K562 (cell line): ENCODE measurements at regions not wholly inside any gene's neighbourhood (a gene's known extent, or its start where the extent isn't known, plus 50 kb on each side); places are given as distances from the start of the nearest gene placed in this dataset.

Experiments used
- ATAC-seq: fragments of 200-7000 bp; cut with Tn5 transposase; 3 replicates; pipeline ENCODE4 v1.9.1; 2020; ENCODE audit warnings: moderate library complexity
- BruUV-seq: library from RNA; stranded (reverse); fragments of 400-500 nt; replicated peaks from 2 replicates; lab custom pipeline; 2021; lab: Mats Ljungman, UMichigan
- CTCF ChIA-PET: fragments of 300-600 bp; formaldehyde crosslinking; extraction: SDS; loops from one replicate; lab custom pipeline; 2021; ENCODE audit warnings: low intra/inter-chr PET ratio; lab: Yijun Ruan, JAX
- POLR2A ChIA-PET: fragments of 300-600, 350-650 bp; sonication (Branson Sonifier 250); formaldehyde crosslinking; extraction: SDS; loops from one replicate; lab custom pipeline; 2021; ENCODE audit warnings: antibody characterized with exemption, inconsistent platforms; lab: Yijun Ruan, JAX
- DNase-seq, 4 experiments: peaks; one replicate each; pipeline versions ENCODE4 v3.0.0 to v3.0.0-alpha.2; 2011 to 2018; ENCODE audit warnings: low spot score in 3 of 4, mixed read lengths in 3 of 4; ENCODE audit errors: extremely low read depth in 1 of 4
- FAIRE-seq: peaks from 2 replicates; lab custom pipeline; 2011; peaks lifted over from hg19 to GRCh38; lab: Jason Lieb, UNC
- H2AFZ ChIP-seq: 2 replicates; pipeline ENCODE4 v1.6.0; 2011; ENCODE audit warnings: low read depth, low read length, control low read depth, inconsistent platforms
- H3K27ac ChIP-seq: fragments of 200-600 bp; 3 replicates; pipeline ENCODE4 v1.8.0; 2011; ENCODE audit warnings: low read depth, mild to moderate bottlenecking, control low read depth, inconsistent platforms, low read length, moderate library complexity, mixed read lengths; ENCODE audit errors: extremely low read depth
- H3K27me3 ChIP-seq, 2 experiments: fragments of 300-600 bp in 1 of 2; 2 replicates in 1 of 2; 3 replicates in 1 of 2; pipeline versions ENCODE4 v1.6.0 to v1.8.0; 2011; ENCODE audit warnings: inconsistent platforms in 2 of 2, low read length in 2 of 2, mild to moderate bottlenecking in 1 of 2, mixed read lengths in 1 of 2, moderate library complexity in 1 of 2; ENCODE audit not compliant: control insufficient read depth in 2 of 2, insufficient read depth in 2 of 2
- H3K36me3 ChIP-seq: fragments of 300-600 bp; 3 replicates; pipeline ENCODE4 v1.8.0; 2011; ENCODE audit warnings: mild to moderate bottlenecking, low read length, inconsistent platforms; ENCODE audit not compliant: control insufficient read depth, insufficient read depth
- H3K4me1 ChIP-seq, 2 experiments: fragments of 200-600 bp in 1 of 2; replicated peaks in 1 of 2; 2 replicates in 1 of 2; 3 replicates in 1 of 2; pipeline versions ENCODE4 v1.5.1 to v1.8.0; 2011; ENCODE audit warnings: inconsistent platforms in 2 of 2, low read length in 2 of 2, mild to moderate bottlenecking in 1 of 2, mixed read lengths in 1 of 2, moderate library complexity in 1 of 2; ENCODE audit not compliant: control insufficient read depth in 2 of 2, insufficient read depth in 2 of 2
- H3K4me2 ChIP-seq: 2 replicates; pipeline ENCODE4 v1.6.1; 2011; ENCODE audit warnings: low read length, control low read depth, inconsistent platforms, mixed read lengths; ENCODE audit not compliant: insufficient read depth
- H3K4me3 ChIP-seq: fragments of 200-600 bp; sonication (generic), shearing (Covaris generic); 2 replicates; pipeline ENCODE4 v1.5.1; 2016; ENCODE audit warnings: control low read depth, inconsistent platforms
- H3K79me2 ChIP-seq: fragments of 200-600 bp; 3 replicates; pipeline ENCODE4 v1.8.0; 2011; ENCODE audit warnings: low read length, inconsistent platforms; ENCODE audit not compliant: control insufficient read depth, insufficient read depth
- H3K9ac ChIP-seq, 2 experiments: 2 replicates each; pipeline versions ENCODE4 v1.6.0 to v1.6.1; 2011; ENCODE audit warnings: low read depth in 2 of 2, low read length in 2 of 2, control low read depth in 1 of 2, inconsistent platforms in 1 of 2, mild to moderate bottlenecking in 1 of 2, mixed read lengths in 1 of 2; ENCODE audit not compliant: insufficient read depth in 1 of 2
- H3K9me1 ChIP-seq: one replicate; pipeline ENCODE4 v1.6.0; 2011; ENCODE audit warnings: inconsistent platforms, mild to moderate bottlenecking, low read length, moderate library complexity; ENCODE audit not compliant: control insufficient read depth, insufficient read depth
- H3K9me3 ChIP-seq: replicated peaks from 2 replicates; pipeline ENCODE4 v1.5.1; 2011; ENCODE audit warnings: low read depth, low read length, inconsistent platforms; ENCODE audit not compliant: control insufficient read depth, insufficient read depth
- H4K20me1 ChIP-seq: replicated peaks from 2 replicates; pipeline ENCODE4 v1.6.1; 2011; ENCODE audit warnings: low read length, inconsistent platforms, mixed read lengths; ENCODE audit not compliant: control insufficient read depth, insufficient read depth
- ATF7 ChIP-seq: fragments of 450-650 bp; IDR thresholded peaks from 2 replicates; pipeline ENCODE4 v1.7.1; 2014; ENCODE audit warnings: mild to moderate bottlenecking, moderate library complexity
- CBX1 ChIP-seq: sonication (generic); IDR thresholded peaks from 2 replicates; pipeline ENCODE4 v1.6.1; 2016; ENCODE audit warnings: antibody characterized with exemption, low read depth, mild to moderate bottlenecking
- CBX8 ChIP-seq: fragments of 200-600 bp; sonication (generic); IDR thresholded peaks from 2 replicates; pipeline ENCODE4 v1.6.1; 2012; ENCODE audit warnings: borderline replicate concordance, mixed run types, low read depth, mild to moderate bottlenecking, moderate library complexity, mixed read lengths, low read length, control low read depth, inconsistent platforms; ENCODE audit not compliant: poor library complexity, severe bottlenecking; ENCODE audit errors: extremely low read depth
- KAT8 ChIP-seq: fragments of 450-650 bp; IDR thresholded peaks from 2 replicates; pipeline ENCODE4 v1.6.1; 2016; ENCODE audit warnings: low read depth, mild to moderate bottlenecking
- MEF2D ChIP-seq: conservative IDR thresholded peaks from 2 replicates; pipeline ENCODE4 v1.6.1; 2016; ENCODE audit warnings: low read depth, missing genetic modification characterization, missing compliant biosample characterization
- NR2C2 ChIP-seq, 2 experiments: fragments of 200-800 bp in 1 of 2; sonication (Bioruptor generic) in 1 of 2; sonication (generic) in 1 of 2; formaldehyde crosslinking in 1 of 2; IDR thresholded peaks; 2 replicates each; pipeline versions ENCODE4 v1.6.1 to v1.8.0; 2016 to 2022; ENCODE audit warnings: mild to moderate bottlenecking in 1 of 2, missing compliant biosample characterization in 1 of 2, missing genetic modification characterization in 1 of 2, missing genetic modification reagents in 1 of 2
- ZNF12 ChIP-seq: sonication (generic); formaldehyde crosslinking; IDR thresholded peaks from 2 replicates; pipeline ENCODE4 v1.4.0; 2020; ENCODE audit warnings: mild to moderate bottlenecking, missing genetic modification reagents
- WGBS: fragments of 100-300 bp; shearing (Covaris generic); methylation state at CpG from one replicate; pipeline ENCODE4 v1.1.6; 2016; ENCODE audit warnings: low coverage, mixed read lengths; ENCODE audit not compliant: insufficient coverage; ENCODE audit errors: missing lambda C conversion rate; 5-methylcytosine and 5-hydroxymethylcytosine counted together
- in situ Hi-C: fragments of 300-500 bp; cut with MboI; formaldehyde crosslinking; loops from 4 replicates; pipeline ENCODE4 v1.15.0; 2018; ENCODE audit warnings: inconsistent platforms, mixed read lengths
- intact Hi-C: fragments of 100-400 bp; cut with micrococcal nuclease; formaldehyde crosslinking; loops from 2 replicates; pipeline ENCODE4 v1.14.2; 2022
- TF ChIP-seq, protein P1 (sequence below): sonication (generic); formaldehyde crosslinking; IDR thresholded peaks from 2 replicates; pipeline ENCODE4 v1.8.0; 2023; ENCODE audit warnings: missing genetic modification reagents, mild to moderate bottlenecking, borderline replicate concordance
- TF ChIP-seq, protein P2 (sequence below), 3 experiments: fragments of 200-800 bp in 1 of 3; fragments of 250-450 bp in 1 of 3; fragments of 450-650 bp in 1 of 3; sonication (Bioruptor Pico) in 1 of 3; sonication (Bioruptor generic) in 1 of 3; formaldehyde crosslinking in 1 of 3; IDR thresholded peaks; 2 replicates each; pipeline versions ENCODE4 v1.6.1 to v1.8.0; 2016 to 2022; ENCODE audit warnings: mild to moderate bottlenecking in 2 of 3, missing genetic modification characterization in 2 of 3, missing compliant biosample characterization in 1 of 3, moderate library complexity in 1 of 3

DNA sequence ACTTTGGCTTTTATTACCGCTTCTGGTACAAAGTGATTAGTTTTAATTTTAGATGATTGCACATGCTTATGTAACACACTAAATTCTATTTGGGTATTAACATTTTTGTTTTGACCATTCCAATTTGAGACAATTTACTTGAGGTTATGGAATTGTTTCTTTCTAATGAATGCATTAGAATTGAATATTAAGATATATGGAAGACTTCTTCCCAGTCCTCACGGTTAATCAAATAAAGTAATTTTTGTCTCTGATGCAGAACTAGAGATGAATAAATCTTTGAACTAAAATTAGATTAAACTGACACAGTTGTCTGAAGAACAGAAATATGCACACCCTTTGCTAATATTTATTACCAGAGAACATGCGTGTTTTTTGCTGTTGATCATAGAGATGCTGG lies 127.1 kb upstream of the FBXL17 start (continued):
- TF ChIP-seq, protein P1, sequence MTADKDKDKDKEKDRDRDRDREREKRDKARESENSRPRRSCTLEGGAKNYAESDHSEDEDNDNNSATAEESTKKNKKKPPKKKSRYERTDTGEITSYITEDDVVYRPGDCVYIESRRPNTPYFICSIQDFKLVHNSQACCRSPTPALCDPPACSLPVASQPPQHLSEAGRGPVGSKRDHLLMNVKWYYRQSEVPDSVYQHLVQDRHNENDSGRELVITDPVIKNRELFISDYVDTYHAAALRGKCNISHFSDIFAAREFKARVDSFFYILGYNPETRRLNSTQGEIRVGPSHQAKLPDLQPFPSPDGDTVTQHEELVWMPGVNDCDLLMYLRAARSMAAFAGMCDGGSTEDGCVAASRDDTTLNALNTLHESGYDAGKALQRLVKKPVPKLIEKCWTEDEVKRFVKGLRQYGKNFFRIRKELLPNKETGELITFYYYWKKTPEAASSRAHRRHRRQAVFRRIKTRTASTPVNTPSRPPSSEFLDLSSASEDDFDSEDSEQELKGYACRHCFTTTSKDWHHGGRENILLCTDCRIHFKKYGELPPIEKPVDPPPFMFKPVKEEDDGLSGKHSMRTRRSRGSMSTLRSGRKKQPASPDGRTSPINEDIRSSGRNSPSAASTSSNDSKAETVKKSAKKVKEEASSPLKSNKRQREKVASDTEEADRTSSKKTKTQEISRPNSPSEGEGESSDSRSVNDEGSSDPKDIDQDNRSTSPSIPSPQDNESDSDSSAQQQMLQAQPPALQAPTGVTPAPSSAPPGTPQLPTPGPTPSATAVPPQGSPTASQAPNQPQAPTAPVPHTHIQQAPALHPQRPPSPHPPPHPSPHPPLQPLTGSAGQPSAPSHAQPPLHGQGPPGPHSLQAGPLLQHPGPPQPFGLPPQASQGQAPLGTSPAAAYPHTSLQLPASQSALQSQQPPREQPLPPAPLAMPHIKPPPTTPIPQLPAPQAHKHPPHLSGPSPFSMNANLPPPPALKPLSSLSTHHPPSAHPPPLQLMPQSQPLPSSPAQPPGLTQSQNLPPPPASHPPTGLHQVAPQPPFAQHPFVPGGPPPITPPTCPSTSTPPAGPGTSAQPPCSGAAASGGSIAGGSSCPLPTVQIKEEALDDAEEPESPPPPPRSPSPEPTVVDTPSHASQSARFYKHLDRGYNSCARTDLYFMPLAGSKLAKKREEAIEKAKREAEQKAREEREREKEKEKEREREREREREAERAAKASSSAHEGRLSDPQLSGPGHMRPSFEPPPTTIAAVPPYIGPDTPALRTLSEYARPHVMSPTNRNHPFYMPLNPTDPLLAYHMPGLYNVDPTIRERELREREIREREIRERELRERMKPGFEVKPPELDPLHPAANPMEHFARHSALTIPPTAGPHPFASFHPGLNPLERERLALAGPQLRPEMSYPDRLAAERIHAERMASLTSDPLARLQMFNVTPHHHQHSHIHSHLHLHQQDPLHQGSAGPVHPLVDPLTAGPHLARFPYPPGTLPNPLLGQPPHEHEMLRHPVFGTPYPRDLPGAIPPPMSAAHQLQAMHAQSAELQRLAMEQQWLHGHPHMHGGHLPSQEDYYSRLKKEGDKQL: no peak
- TF ChIP-seq MEF2D (tag): no peak
- TF ChIP-seq NR2C2 (CRISPR knock-in tag; IDR thresholded peaks at IDR 0.05): no peak
- TF ChIP-seq NR2C2 (tag; IDR thresholded peaks at IDR 0.05): no peak

DNA sequence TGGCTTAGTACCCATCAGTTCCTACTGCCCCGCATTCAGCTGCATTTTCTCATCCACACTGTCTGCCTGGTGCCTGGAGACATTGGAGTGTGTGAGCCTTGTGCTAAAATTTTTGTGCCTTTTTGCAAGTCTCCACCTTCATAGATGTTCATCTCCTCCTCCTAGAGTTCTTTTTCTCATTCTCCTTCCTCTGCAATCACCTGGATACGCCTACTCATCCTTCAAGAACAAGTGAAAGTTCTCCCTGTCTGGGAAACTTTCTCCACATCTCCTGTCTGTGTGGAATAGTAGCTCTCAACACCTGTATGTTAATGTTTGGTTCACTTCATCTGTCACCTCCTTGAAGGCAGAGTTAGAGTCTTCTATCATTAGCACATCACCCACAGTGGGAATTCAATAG lies 125.7 kb upstream of the FBXL17 start:
- WGBS: 0% methylated on average over 2 of the region's 2 CpGs
- ChIA-PET POLR2A (no interaction called here), CTCF (no interaction called here)
- Histone ChIP-seq H3K4me1 (no peaks in the 10 kb centered on the region), H3K36me3 (no peaks in the 10 kb centered on the region), H3K27me3 (no peaks in the 10 kb centered on the region; a peak in 1 of 5 replicates), H3K9me1 (no peaks in the 10 kb centered on the region), H3K9me3 (no peaks in the 10 kb centered on the region), H3K4me3 (no peak overlapping the region), H2AFZ (no peak overlapping the region), H3K79me2 (no peaks in the 10 kb centered on the region), H3K9ac (no peak overlapping the region), H4K20me1 (no peaks in the 10 kb centered on the region), H3K27ac (no peak overlapping the region), H3K4me2 (no peak overlapping the region)
- ATAC-seq (no peak), DNase-seq (no peak), FAIRE-seq (no peak)
- BruUV-seq: no TSS peak
- intact Hi-C loops (no loop called here), in situ Hi-C loops (no loop called here)
- TF ChIP-seq ATF7 (no peak), ZNF12 (no peak), CBX8 (no peak), CBX1 (no peak), KAT8 (no peak)
- TF ChIP-seq, protein P2, sequence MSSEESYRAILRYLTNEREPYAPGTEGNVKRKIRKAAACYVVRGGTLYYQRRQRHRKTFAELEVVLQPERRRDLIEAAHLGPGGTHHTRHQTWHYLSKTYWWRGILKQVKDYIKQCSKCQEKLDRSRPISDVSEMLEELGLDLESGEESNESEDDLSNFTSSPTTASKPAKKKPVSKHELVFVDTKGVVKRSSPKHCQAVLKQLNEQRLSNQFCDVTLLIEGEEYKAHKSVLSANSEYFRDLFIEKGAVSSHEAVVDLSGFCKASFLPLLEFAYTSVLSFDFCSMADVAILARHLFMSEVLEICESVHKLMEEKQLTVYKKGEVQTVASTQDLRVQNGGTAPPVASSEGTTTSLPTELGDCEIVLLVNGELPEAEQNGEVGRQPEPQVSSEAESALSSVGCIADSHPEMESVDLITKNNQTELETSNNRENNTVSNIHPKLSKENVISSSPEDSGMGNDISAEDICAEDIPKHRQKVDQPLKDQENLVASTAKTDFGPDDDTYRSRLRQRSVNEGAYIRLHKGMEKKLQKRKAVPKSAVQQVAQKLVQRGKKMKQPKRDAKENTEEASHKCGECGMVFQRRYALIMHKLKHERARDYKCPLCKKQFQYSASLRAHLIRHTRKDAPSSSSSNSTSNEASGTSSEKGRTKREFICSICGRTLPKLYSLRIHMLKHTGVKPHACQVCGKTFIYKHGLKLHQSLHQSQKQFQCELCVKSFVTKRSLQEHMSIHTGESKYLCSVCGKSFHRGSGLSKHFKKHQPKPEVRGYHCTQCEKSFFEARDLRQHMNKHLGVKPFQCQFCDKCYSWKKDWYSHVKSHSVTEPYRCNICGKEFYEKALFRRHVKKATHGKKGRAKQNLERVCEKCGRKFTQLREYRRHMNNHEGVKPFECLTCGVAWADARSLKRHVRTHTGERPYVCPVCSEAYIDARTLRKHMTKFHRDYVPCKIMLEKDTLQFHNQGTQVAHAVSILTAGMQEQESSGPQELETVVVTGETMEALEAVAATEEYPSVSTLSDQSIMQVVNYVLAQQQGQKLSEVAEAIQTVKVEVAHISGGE (CRISPR knock-in tag; IDR thresholded peaks at IDR 0.05): no peak
